CD4-positive, alpha-beta T cell treated with Interleukin-10 for 1 hour (primary cell): ENCODE measurements at regions not wholly inside any gene's neighbourhood (a gene's known extent, or its start where the extent isn't known, plus 50 kb on each side); places are given as distances from the start of the nearest gene placed in this dataset.

ENCODE experiments used
- DNase-seq: peaks from one replicate; pipeline ENCODE4 v3.0.0-alpha.2; 2020

DNA sequence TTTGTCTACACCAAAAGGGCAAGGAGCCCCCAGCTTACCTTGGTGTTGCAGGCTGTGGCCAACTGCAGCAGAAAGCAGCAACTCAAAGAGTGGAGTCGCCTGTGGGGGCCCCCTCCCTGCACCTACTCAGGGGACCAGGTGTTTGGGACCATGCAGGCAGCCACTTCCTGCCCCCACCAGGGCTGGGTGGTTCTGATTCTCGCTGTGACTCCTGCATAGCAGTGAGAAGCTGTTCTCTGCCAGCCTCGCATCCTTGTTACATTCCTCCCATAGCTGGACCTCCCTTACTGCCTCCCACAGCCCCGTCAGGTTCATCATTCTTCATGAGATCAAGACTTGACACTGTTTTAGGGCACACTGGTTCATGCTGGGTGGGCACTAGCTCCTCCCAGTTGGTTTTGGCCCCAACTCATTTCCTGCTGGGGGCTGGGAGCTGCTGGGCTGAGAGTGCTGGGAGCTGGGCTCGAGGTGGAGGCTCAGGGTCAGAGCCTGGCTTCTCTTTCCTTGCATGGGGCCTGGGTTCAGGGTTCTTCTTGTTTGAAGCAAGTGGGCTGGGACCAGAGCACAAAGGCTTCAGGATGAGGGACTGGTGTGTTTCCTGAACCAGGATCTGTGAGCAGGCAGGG, 146.9 kb upstream of the C1orf174 start:
- DNase-seq, result no peak

DNA sequence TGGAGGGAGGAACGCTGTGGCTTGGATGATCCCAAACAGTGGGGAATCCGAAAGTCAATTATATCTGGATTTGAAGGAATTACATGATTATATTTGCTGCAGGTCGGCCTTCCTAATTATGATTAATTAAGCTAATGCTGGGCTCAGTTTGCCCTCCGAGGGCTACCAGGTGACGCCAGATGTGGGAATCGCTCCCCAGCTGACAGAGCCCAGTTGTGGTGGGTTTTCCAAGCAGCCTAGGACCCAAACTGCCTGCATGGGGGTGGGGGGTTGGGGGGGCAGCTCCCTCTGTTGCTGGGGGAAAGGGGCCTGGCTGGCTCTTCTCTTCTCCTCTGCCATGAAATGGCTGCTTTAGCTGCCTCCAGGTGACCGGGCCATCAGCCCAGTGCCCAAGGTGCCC, 147.6 kb upstream of the C1orf174 start:
- no peak for DNase-seq

GRCh38 chr1:4048076-4048475, 148.0 kb upstream of the C1orf174 start:
- DNase-seq, result no peak

DNA sequence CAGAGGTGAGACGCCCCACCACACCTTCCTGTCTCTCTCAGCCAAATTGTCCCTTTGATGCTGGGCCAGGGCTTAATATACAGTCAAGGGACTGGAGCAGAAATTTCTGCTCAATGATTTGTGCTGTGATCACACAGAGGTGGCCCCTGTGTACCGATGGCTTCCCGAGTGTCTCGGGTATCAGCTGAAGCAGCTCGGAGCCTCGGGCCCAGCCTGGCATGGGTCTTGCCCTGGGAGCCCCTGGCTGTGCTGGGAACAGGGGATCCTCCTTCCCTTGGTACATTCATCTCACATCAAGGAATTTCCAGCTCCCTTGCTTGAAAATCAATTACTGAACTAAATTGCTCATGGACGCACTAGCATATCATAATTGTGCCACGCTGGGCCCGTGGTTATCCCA, 148.8 kb upstream of the C1orf174 start:
- DNase-seq, result no peak

DNA sequence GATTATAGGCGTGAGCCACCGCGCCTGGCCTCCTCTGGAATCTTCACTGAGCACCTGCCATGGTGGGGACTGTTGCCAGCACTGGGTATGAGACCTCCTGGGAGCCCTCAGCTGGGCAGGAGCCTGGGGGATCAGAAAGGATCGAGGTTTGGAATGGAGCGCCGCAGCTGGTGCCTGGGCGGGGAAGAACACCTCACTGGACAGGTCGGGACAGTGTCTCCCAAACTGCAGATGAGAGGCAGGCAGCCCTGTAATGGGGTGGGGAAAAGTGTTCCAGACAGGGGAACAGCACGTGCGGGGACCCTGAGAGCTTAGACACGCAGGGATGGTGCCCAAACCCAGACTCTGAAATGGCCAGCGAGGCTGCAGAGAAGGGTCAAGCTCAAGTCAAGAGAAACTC, 150.9 kb upstream of the C1orf174 start:
- DNase-seq, result no peak

DNA sequence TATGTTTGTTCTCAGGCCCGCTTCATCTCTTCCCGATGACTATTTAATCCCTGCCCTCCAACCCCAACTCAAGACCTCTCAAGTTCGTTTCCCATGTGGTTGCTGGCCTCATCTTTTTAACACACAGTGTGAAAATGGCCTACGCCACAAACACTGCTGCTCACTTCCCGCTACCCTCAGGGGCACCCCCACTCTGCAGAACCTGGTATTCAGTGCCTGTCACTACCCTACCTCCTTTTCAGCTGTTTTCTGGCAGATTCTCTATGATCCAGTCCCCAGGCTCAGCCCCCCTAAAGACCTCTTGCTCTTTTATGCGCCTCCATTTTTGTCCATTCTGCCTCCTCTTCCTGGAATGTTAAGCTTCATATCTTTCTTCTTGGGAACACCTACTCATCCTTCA, 152.6 kb upstream of the C1orf174 start:
- DNase-seq, result no peak

- no peak for DNase-seq
Observed at GRCh38 chr1:4053160-4053748, 153.2 kb upstream of the C1orf174 start.

GRCh38 chr1:4053774-4054173, 153.7 kb upstream of the C1orf174 start:
- DNase-seq, result no peak

DNA sequence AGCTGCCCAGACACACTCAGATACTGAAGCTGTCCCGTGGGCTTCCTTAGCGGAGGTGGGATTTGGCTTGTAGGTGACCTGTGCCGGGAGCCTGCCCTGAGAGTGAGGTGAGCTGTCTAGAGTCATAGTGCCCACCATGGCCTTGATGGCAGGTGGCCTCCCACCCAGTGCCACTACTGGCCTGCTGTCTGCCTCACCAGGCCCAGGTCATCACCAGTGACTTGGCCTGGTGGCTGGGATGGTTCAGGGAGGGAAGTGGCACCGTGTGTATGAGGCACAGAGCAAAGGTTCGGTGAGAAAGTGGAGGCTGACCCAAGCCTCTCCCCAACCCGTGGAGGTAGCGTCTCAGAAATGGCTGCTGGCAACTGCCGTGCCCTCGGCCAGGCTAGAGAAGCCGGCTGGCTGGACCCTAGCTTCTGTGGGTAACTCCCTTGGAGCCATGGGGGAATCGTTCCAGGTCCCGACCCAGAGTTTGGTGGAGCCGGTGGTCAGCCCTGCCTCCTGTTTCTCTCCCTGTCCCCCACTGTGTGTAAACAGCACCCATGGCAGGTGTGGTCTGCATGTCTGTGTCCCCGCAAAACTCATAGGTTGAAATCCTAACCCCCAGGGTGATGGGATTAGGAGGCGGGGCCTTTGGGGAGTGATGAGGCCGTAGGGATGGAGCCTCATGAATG, 155.4 kb upstream of the C1orf174 start:
- no peak for DNase-seq

DNA sequence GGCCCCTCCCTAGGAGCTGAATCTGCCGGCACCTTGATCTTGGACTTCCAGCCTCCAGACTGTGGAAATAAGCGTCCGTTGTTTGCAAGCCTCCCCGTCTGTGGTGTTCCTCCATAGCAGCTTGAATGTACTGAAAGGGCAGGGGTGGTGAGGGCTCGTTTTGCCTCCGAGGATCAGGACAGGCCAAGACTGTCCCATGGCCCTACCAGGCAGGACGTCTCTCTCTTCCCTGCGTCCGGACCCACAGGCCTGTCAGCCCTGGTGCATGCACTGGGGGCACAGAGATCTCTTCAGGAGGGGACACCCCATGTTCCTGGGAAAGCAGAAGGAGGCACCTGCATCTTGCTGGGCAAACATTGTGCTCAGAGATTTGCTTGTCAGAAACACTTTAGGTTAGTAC, 156.3 kb upstream of the C1orf174 start:
- DNase-seq, result no peak

GRCh38 chr1:4056989-4057388, 156.9 kb upstream of the C1orf174 start:
- DNase-seq, result no peak

DNA sequence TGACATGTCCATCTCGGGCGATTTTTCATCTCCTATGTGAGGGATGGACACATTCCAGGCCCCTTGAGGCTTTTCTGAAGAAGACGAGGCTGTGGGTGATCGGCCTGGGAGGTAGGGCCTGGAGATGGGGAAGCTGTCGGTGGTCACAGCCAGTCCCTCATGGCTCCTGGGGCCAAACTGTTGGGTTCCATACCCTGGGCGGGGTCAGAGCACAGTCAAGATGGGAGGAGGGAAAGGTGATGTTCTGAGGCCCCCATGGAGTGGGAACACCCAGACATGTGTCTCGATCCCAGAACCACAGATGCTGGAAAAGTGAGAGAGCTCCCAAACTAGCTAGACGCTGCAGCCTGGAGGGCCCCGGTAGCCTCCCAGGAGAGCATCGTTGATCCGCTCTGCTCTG, 157.5 kb upstream of the C1orf174 start:
- no peak for DNase-seq

- no peak for DNase-seq
Observed at GRCh38 chr1:4058122-4058521, 158.1 kb upstream of the C1orf174 start.

GRCh38 chr1:4058706-4059105, 158.6 kb upstream of the C1orf174 start:
- DNase-seq, result no peak

DNA sequence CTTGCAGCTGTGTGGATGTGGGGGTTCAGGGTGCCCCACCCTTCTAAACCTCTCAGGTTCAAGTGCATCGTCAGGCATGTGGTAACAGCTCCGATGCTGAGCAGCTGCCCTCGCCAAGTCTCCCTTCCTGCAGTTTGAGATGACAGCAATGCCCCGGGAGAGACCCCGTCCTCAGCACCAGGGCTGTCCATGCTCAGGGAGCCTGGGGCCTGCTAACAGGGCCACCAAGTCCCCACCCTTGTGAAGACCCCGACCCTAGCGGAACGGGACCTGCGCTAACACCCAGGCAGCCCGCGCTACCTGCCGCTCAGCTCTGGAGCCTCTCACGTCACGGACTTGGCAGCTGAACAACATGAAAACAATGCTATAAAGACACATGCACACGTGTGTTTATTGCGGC, 159.2 kb upstream of the C1orf174 start:
- DNase-seq, result no peak

DNA sequence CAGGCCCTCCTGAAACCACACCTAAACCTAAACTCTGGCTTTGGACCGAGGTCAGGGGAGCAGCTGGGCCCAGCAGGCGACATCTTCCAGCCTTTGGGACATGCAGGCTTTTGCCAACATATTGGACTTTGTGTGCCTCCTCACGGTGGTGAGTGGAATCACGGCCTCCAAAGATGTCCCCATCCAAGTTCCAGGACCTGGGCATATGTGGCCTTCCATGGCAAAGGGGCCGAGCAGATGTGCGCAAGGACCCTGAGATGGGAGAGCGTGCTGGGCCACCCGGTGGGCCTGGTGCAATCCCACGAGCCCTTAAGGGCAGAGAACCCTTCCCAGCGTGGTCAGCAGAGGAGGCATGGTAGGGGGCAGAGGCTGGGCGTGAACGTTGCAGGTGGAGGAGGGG, 160.8 kb upstream of the C1orf174 start:
- no peak for DNase-seq

GRCh38 chr1:4061521-4062031, 161.5 kb upstream of the C1orf174 start:
- DNase-seq, result no peak

- no peak for DNase-seq
Observed at GRCh38 chr1:4062041-4062440, 162.0 kb upstream of the C1orf174 start.

GRCh38 chr1:4062560-4062959, 162.5 kb upstream of the C1orf174 start:
- DNase-seq, result no peak

- DNase-seq, result no peak
Observed at GRCh38 chr1:4062992-4063391, 162.9 kb upstream of the C1orf174 start.

GRCh38 chr1:4063516-4063915, 163.4 kb upstream of the C1orf174 start:
- no peak for DNase-seq

DNA sequence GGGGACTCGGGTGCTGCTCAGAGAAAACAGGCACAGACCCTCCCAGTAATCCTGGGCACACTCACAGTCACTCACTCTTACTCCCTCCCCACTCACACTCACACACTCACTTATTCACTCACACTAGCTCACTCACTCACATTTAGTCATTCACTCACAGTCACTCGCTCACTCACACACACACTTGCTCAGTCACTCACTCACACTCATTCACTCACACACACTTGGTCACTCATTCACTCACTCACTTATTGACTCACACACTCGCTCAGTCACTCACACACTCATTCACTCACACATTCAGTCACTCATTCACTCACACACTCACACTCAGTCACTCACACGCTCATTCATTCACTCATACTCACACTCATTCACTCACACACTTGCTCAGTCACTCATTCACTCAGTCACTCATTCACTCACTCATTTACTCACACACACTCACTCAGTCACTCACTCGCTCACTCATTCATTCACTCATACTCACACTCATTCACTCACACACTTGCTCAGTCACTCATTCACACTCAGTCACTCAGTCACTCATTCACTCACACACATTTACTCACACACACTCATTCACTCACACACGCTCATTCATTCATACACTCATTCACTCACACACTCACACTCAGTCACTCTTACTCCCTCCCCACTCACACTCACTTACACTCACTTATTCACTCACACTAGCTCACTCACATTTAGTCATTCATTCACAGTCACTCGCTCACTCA, 164.2 kb upstream of the C1orf174 start:
- DNase-seq, result no peak

GRCh38 chr1:4066860-4067599, 167.0 kb upstream of the C1orf174 start:
- DNase-seq, result no peak
